ENCODE measurements at regions not wholly inside any gene's neighbourhood (a gene's known extent, or its start where the extent isn't known, plus 50 kb on each side); places are given as distances from the start of the nearest gene placed in this dataset.

- no peaks in the 10 kb centered on the region for H3K9me2 ChIP-seq (replicated peaks; ENCODE audit: insufficient read depth, low read length)
- no peaks in the 10 kb centered on the region for H3K79me2 ChIP-seq (ENCODE audit: insufficient read depth, low read length)
- no peaks in the 10 kb centered on the region for H3K9me3 ChIP-seq (ENCODE audit: insufficient read depth, low read length)
- no peak overlapping the region for H3K4me2 ChIP-seq (ENCODE audit: low read depth, low read length, poor library complexity, severe bottlenecking)
- H3K4me3 ChIP-seq (ENCODE audit: insufficient read depth, low read length, poor library complexity, severe bottlenecking): no peak overlapping the region
- H2AFZ ChIP-seq (ENCODE audit: low read depth, low read length, severe bottlenecking): no peak overlapping the region
- no peaks in the 10 kb centered on the region for H3K36me3 ChIP-seq (ENCODE audit: low read length)
- H3K27ac ChIP-seq (ENCODE audit: low read depth, low read length): no peak overlapping the region
- no peaks in the 10 kb centered on the region for H4K20me1 ChIP-seq (ENCODE audit: low read depth, low read length)
- TF ChIP-seq CTCF (IDR thresholded peaks at IDR 0.05; ENCODE audit: insufficient read depth, low read length, poor library complexity, severe bottlenecking) (no peak), EZH2phosphoT487 (conservative IDR thresholded peaks at IDR 0.05; ENCODE audit: low read length) (no peak)
- no peaks in the 10 kb centered on the region for H3K27me3 ChIP-seq (ENCODE audit: low read length)
- H3F3A ChIP-seq (ENCODE audit: insufficient read depth): no peaks in the 10 kb centered on the region
- no peak overlapping the region for H3K9ac ChIP-seq (ENCODE audit: low read length)
Measured at GRCh38 chr14:71672596-71672995, 259.6 kb upstream of the RGS6 start.

DNA sequence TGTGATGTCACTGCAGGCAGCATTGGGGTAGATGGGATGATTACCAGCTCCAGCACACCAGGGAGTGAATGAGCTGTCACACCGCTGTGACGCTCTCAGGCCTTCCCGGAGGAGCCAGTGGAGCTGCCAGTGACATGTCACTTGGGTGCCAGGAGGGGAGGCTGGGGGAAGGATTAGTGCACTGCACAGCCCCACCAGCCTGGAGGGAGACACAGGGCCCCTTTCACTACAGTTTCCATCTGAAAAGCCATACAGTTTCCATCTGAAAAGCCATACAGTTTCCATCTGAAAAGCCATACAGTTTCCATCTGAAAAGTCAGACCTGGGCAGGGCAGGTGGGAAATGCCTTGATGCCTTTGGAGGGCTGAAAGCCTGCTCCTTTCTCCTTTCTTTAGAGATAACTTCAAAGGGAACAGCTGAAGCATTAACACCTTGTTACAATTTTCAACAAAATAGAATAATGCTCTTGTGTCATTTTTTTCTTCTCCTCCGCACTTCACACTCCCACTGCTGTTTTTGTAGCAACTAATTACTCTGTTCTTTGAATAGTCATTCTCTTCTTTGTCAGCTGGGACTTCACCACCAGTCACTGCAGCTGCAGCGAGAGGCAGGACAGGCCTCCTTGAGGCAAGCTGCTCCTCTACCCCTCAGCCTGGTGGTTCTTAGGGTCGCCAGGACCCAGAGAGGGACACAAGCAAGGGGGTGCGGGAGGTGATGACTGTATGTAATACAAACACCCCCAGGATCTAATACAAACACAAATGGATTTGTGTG is 256.9 kb upstream of the RGS6 start:
- H4K20me1 ChIP-seq (ENCODE audit: low read depth, low read length): no peaks in the 10 kb centered on the region
- H3K27me3 ChIP-seq (ENCODE audit: low read length): no peaks in the 10 kb centered on the region
- H3K79me2 ChIP-seq (ENCODE audit: insufficient read depth, low read length): no peaks in the 10 kb centered on the region
- no peaks in the 10 kb centered on the region for H3K9me3 ChIP-seq (ENCODE audit: insufficient read depth, low read length)
- H3K4me2 ChIP-seq (ENCODE audit: low read depth, low read length, poor library complexity, severe bottlenecking): no peak overlapping the region
- no peaks in the 10 kb centered on the region for H3F3A ChIP-seq (ENCODE audit: insufficient read depth)
- H2AFZ ChIP-seq (ENCODE audit: low read depth, low read length, severe bottlenecking): no peak overlapping the region
- no peaks in the 10 kb centered on the region for H3K9me2 ChIP-seq (replicated peaks; ENCODE audit: insufficient read depth, low read length)
- no peak overlapping the region for H3K27ac ChIP-seq (ENCODE audit: low read depth, low read length)
- no peak overlapping the region for H3K9ac ChIP-seq (ENCODE audit: low read length)
- no peaks in the 10 kb centered on the region for H3K36me3 ChIP-seq (ENCODE audit: low read length)
- TF ChIP-seq CTCF (IDR thresholded peaks at IDR 0.05; ENCODE audit: insufficient read depth, low read length, poor library complexity, severe bottlenecking) (no peak), EZH2phosphoT487 (conservative IDR thresholded peaks at IDR 0.05; ENCODE audit: low read length) (no peak)
- no peak overlapping the region for H3K4me3 ChIP-seq (ENCODE audit: insufficient read depth, low read length, poor library complexity, severe bottlenecking)

GRCh38 chr14:71675900-71676287 is 256.3 kb upstream of the RGS6 start:
- no peak overlapping the region for H3K27ac ChIP-seq (ENCODE audit: low read depth, low read length)

More at GRCh38 chr14:71675900-71676287, 256.3 kb upstream of the RGS6 start:
- no peaks in the 10 kb centered on the region for H3K9me2 ChIP-seq (replicated peaks; ENCODE audit: insufficient read depth, low read length)
- TF ChIP-seq CTCF (IDR thresholded peaks at IDR 0.05; ENCODE audit: insufficient read depth, low read length, poor library complexity, severe bottlenecking) (no peak), EZH2phosphoT487 (conservative IDR thresholded peaks at IDR 0.05; ENCODE audit: low read length) (no peak)
- H3K79me2 ChIP-seq (ENCODE audit: insufficient read depth, low read length): no peaks in the 10 kb centered on the region
- H3K9ac ChIP-seq (ENCODE audit: low read length): no peak overlapping the region
- H2AFZ ChIP-seq (ENCODE audit: low read depth, low read length, severe bottlenecking): no peak overlapping the region
- no peaks in the 10 kb centered on the region for H3K27me3 ChIP-seq (ENCODE audit: low read length)
- H3K9me3 ChIP-seq (ENCODE audit: insufficient read depth, low read length): no peaks in the 10 kb centered on the region
- no peaks in the 10 kb centered on the region for H3F3A ChIP-seq (ENCODE audit: insufficient read depth)
- H3K4me2 ChIP-seq (ENCODE audit: low read depth, low read length, poor library complexity, severe bottlenecking): no peak overlapping the region
- H3K4me3 ChIP-seq (ENCODE audit: insufficient read depth, low read length, poor library complexity, severe bottlenecking): no peak overlapping the region
- no peaks in the 10 kb centered on the region for H3K36me3 ChIP-seq (ENCODE audit: low read length)
- no peaks in the 10 kb centered on the region for H4K20me1 ChIP-seq (ENCODE audit: low read depth, low read length)

Measured in SU-DHL-6 (cell line).